HG03575 (cell line): ENCODE measurements at regions not wholly inside any gene's neighbourhood (a gene's known extent, or its start where the extent isn't known, plus 50 kb on each side); places are given as distances from the start of the nearest gene placed in this dataset.

Experiments used
- ATAC-seq: cut with Tn5 transposase; IDR thresholded peaks from one replicate; pipeline ENCODE4 v1.9.1; 2021; ENCODE audit not compliant: unreplicated experiment, insufficient number of reproducible peaks, low FRiP score; ENCODE audit errors: extremely low read depth

- no peak for ATAC-seq
These were observed 239.2 kb upstream of the CPNE8 start for GRCh38 chr12:39144613-39145061.

DNA sequence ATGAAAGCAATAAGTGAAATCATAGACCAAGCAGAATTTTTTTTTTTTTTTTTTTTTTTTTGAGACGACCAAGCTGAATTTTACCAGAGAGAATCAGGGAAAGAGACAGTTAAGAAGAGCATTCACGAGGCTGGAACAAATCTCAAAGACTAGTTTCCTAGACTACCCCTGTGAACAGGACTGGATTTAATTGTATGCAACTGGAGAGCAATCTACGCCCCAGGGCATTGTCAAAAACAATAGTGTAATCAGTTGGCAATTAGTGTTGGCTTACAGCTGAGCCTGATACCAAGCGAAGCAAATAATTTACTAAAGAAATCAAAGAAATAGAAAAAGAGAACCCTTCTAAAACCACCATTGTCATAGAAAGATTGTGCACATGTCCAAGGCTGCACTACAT, 232.9 kb upstream of the CPNE8 start:
- ATAC-seq: no peak

GRCh38 chr12:39127401-39127800, 222.0 kb upstream of the CPNE8 start:
- no peak for ATAC-seq

DNA sequence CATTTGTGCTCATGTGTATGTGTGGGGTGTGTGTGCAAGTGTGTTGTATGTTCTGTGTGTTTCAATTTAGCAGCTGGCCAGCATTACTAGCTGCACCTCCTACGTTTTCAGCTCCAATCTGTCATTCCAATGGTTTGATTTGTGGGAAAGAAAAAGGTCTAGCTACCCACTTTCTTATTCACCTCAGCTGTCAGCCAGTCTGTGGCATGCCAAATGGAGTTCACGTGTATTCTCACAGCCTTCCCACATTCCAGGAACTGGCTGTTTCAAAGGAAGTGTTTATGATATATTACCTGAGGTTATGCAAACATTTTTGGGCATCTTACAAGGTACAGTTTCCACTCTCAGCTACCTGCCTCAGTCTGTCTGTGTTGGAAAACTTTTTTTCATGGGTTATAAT, 220.2 kb upstream of the CPNE8 start:
- no peak for ATAC-seq

DNA sequence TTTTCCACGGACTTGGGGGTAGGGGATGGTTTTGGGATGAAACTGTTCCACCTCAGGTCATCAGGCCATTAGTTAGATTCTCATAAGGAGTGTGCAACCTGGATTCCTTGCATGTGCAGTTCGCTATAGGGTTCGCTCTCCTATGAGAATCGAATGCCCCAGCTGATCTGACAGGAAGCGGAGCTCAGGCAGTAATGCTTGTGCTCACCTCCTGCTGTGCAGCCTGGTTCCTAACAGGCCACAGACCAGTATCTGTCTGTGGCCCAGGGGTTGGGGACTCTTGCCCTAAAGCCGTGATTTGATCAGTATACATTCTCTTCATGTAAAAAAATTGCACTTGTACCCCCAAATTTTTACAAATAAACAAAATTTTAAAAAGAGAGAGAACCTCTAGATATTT, 219.4 kb upstream of the CPNE8 start:
- ATAC-seq: no peak

DNA sequence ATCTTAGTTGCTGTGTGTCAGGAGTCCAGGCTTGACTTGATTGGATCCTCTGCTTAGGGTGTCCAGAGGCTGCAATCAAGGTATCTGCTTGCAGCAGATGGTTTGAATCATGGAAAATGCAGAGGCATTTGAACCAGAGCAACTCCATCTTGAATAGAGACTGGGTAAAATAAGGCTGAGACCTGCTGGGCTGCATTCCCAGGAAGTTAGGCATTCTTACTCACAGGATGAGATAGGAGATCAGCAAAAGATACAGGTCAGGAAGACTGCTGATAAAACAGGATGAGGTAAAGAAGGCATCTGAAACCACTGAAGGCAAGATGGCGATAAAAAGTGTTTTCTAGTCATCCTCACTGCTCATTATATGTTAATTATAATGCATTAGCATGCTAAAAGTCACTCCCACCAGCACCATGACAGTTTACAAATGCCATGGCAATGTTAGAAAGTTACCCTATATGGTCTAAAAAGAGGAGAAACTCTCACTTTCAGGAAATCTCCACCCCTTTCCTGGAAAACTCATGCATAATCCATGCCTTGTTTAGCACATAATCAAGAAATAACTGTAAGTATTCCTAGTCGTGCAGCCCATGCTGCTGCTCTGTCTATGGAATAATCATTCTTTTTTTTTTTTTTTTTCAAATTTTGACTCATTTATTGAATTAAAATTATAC, 218.3 kb upstream of the CPNE8 start:
- no peak for ATAC-seq

- no peak for ATAC-seq
These were observed 217.3 kb upstream of the CPNE8 start for GRCh38 chr12:39122562-39123204.

- ATAC-seq: no peak
These were observed 211.5 kb upstream of the CPNE8 start for GRCh38 chr12:39116861-39117260.

DNA sequence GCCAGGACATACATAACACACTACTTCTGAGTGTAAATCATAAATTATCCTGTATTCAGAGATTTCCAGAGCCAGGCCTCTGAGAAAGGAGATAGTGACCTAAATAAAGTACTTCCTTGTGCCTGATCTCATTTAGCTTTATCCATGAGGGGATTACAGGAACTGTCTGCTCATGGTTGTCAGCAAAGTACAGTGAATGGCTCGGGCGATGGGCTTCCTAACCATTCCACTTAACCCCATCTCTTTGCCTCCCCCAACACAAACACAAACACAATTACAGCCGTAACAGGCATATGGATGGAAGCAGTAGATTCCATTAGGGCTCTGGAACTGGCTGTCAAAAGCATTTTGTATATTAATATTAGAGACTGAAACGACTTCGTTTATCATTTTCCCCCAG, 206.7 kb upstream of the CPNE8 start:
- ATAC-seq: no peak

GRCh38 chr12:39105111-39105510, 199.7 kb upstream of the CPNE8 start:
- ATAC-seq: no peak

GRCh38 chr12:39103552-39104165, 198.3 kb upstream of the CPNE8 start:
- ATAC-seq: peak; percentile 67

DNA sequence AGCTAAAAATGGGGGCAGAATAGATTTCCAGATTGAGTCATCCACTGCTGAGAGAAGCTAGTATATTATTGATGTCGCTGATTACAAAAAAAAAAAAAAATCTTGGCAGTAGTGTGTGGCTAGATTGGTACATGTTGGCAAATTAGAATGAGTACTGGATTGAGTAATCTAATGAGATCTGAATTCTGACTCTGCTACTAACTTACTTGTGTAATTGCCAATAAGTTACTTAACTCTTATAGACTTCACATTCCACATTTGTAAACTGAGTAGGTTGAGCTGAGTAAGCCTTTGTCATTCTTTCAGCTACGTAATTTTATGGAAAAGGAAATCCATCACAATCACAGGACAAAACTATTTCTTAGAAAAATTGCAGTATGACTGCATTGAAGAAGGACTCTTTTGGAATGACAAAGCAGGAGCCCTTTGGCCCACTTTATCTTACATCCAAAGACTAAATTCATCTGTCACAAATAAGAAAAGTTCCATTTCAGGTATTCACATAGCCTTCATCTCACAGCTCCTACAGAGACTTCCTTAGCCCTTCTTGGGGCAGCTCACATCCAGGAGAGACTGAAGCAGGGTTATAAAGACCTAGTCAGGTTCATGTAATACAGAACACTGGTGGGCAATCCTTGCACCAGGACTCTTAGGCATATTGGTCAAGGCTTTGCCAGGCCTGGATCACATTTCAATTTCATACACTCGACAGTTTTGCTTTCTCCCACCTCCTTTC, 197.3 kb upstream of the CPNE8 start:
- ATAC-seq: no peak

- ATAC-seq: no peak
These were observed 190.4 kb upstream of the CPNE8 start for GRCh38 chr12:39095636-39096330.

GRCh38 chr12:39081910-39082309, 176.5 kb upstream of the CPNE8 start:
- ATAC-seq: no peak

- ATAC-seq: no peak
These were observed 171.8 kb upstream of the CPNE8 start for GRCh38 chr12:39077226-39077625.

DNA sequence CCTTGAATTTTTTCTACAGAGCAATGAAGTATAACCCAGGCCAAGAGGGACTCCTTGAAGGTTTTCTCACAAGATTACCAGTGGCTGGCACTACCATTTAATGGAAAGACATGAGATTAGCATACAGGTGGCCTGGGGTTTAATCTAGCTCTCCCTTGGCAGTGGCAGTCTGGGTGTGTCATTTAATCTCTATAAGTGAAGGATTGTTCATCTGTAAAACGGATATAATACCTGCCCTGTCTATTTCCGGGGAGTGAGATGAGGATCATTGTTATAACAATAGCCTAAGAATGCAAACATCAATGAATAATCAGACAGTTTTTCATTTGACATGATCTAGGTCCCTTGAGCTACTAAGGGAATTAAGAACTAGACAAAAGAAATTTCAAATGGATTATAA, 168.7 kb upstream of the CPNE8 start:
- ATAC-seq: no peak

- no peak for ATAC-seq
These were observed 167.3 kb upstream of the CPNE8 start for GRCh38 chr12:39072658-39073057.

DNA sequence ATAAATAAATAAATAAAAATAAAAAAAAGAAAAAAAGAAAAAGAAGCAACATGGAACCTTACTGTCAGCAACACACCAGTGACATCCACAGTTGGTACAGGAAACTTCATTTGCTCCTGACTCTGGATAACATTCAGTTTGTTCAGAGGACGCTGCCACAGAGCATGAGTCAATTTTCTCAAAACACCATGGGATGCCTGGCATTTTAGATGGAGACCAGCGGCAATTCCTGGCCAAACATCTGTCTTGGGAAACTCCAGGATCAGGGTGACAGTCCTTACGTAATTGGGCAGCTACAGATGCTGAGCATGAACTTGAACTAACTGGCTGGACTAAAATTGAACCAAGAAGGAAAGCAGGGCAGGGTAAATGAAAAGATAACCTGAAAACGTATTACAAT, 166.2 kb upstream of the CPNE8 start:
- no peak for ATAC-seq

DNA sequence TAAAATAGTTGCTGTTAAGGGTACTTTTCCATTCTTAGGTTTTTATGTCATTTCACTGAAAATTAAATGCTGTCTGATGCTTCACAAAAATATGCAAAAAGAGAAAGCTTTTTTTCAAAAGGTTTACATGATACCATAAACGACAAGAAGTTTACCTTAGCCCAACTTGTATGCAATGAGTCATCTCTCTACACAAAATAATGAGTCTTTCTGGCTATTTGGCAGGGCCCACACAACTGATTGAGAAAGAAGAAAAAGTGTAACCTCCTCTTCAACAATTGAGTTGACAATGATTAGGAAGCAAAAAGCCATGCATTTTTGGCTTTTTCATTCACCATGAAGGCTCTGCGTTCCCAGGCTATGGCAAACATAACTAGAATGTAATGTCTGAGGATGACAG, 165.4 kb upstream of the CPNE8 start:
- no peak for ATAC-seq
